ENCODE measurements at regions not wholly inside any gene's neighbourhood (a gene's known extent, or its start where the extent isn't known, plus 50 kb on each side); places are given as distances from the start of the nearest gene placed in this dataset.

DNA sequence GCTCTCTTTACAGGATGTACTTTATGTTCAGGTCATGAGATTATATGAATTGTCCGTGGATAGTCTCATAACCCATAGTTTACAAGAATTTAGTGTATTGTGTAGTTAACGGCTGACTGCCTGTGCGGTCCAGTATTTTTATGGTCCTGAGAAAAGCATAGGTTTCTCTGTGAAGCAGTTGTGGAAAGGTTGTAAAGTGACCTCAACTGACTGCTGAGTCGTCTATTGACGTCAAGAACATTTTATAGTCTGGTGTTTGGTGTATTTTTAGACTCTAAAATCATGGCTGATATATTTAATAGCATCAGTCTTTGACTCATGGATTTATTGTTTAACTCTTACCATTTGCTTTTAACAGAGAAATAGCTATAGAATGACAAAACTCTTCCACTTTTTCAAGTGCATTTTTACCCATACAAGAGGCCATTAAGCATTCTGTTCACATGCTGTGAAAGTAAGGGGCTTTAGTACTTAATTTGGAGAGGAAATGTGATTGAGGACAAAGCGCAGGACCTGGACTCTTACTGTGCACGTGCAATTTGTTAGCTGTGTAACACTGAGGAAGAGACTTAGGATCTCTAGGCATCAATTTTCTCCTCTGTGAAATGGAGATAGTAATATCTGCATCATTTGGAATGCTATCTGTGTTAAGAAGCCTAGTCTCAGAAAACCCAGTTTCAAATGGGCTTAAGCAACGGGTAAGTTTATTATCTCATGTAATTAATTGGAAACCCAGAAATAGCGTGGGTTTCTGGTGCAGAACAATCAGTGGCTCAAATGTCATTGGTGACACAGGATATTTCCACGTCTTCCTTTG lies 240.8 kb downstream of the NFKBIZ start (continued):
- no peak for TF ChIP-seq MAX (IDR thresholded peaks at IDR 0.05; ENCODE audit: low read depth)
- peak; percentile 42; the same call in 1 of the 2 replicates for TF ChIP-seq PBX3 (IDR thresholded peaks at IDR 0.05)
- TF ChIP-seq USF2 (IDR thresholded peaks at IDR 0.05; ENCODE audit: borderline replicate concordance, low read depth, low read length): no peak
- TF ChIP-seq FOXJ3 (CRISPR knock-in tag; IDR thresholded peaks at IDR 0.05): no peak
- TF ChIP-seq NFIC (IDR thresholded peaks at IDR 0.05; ENCODE audit: borderline replicate concordance): no peak; the same call in 1 of the 2 replicates
- peak; percentile 59 for TF ChIP-seq TCF12 (IDR thresholded peaks at IDR 0.05)
- TF ChIP-seq MXI1 (IDR thresholded peaks at IDR 0.05; ENCODE audit: low read depth, low read length): no peak
- no peak for TF ChIP-seq EZH2phosphoT487 (IDR thresholded peaks at IDR 0.05; ENCODE audit: borderline replicate concordance, low read depth)
- TF ChIP-seq FOSL2 (IDR thresholded peaks at IDR 0.05; ENCODE audit: borderline replicate concordance, low read depth): peak; percentile 54

DNA sequence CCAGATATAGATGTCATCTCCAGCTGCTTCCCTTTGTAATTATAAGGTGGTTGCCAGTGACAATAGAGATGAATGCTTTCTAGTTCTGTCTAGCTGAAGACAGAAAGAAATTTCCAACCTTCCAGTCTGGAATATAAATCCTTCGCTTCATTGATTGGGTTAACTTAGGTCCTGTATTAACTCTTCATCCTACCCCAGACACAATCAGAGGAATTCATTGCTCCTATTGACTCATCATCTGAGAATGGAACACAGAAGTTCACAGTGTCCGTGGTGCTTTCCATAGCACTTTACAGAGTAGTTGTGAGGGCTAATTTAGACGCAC lies 241.4 kb downstream of the NFKBIZ start:
- Histone ChIP-seq H3K9me3 (no peaks in the 10 kb centered on the region), H4K20me1 (ENCODE audit: insufficient read depth) (no peaks in the 10 kb centered on the region), H3K27ac (ENCODE audit: low read depth in 2 of 2, low read length in 1 of 2) (peak overlapping the region in 1 of 2 experiments; percentile 81; a peak in 3 of 4 replicates), H2AFZ (ENCODE audit: low read depth) (no peak overlapping the region), H3F3A (replicated peaks; ENCODE audit: insufficient read depth) (peaks cover 4% of the 10 kb centered on the region), H3K4me2 (0 out of 2 replicates have a peak overlapping the region, but pooled peaks have one; percentile 14), H3K36me3 (replicated peaks in 1 of 2; ENCODE audit: control insufficient read depth in 1 of 2, insufficient read depth in 2 of 2, low read length in 1 of 2) (no peaks in the 10 kb centered on the region), H3K4me1 (ENCODE audit: control insufficient read depth in 1 of 2, insufficient read depth in 2 of 2, low read depth in 1 of 2, low read length in 1 of 2) (peaks cover 0 to 23% of the 10 kb centered on the region in 2 experiments), H3K27me3 (ENCODE audit: insufficient read depth) (no peaks in the 10 kb centered on the region), H3K9me2 (no peaks in the 10 kb centered on the region), H3K4me3 (ENCODE audit: low read depth in 2 of 2, low read length in 1 of 2) (no peak overlapping the region), H3K79me2 (ENCODE audit: insufficient read depth) (no peaks in the 10 kb centered on the region), H3K9ac (peak overlapping the region; percentile 36; the same call in 1 of the 2 replicates)
- WGBS (ENCODE audit: low lambda C conversion rate): 52% methylated on average over 3 of the region's 3 CpGs
- ChIA-PET CTCF (interaction anchor here (0.7 kb wide), 1 partner anchor 11 kb away, joined by 3 read pairs; no protein-coding TSS in a partner anchor), POLR2A (no interaction called here)
- no peak for DNase-seq
- TF ChIP-seq CHD2 (IDR thresholded peaks at IDR 0.05; ENCODE audit: low read length, partially characterized antibody) (no peak), RAD21 (IDR thresholded peaks at IDR 0.05; ENCODE audit: low read length) (no peak), TEAD4 (IDR thresholded peaks at IDR 0.05; ENCODE audit: borderline replicate concordance, insufficient read depth) (no peak), POLR2AphosphoS5 (IDR thresholded peaks at IDR 0.05; ENCODE audit: low read depth, low read length) (no peak), ZBTB33 (IDR thresholded peaks at IDR 0.05; ENCODE audit: borderline replicate concordance, low read depth) (no peak), RFX5 (IDR thresholded peaks at IDR 0.05; ENCODE audit: low read length) (no peak), ELF1 (IDR thresholded peaks at IDR 0.05) (no peak), CTCF (IDR thresholded peaks at IDR 0.05) (no peak), TCF12 (IDR thresholded peaks at IDR 0.05) (no peak), NRF1 (IDR thresholded peaks at IDR 0.05; ENCODE audit: low read depth, low read length) (no peak), NFIC (IDR thresholded peaks at IDR 0.05; ENCODE audit: borderline replicate concordance) (no peak), RCOR1 (IDR thresholded peaks at IDR 0.05; ENCODE audit: low read length) (no peak), FOSL2 (IDR thresholded peaks at IDR 0.05; ENCODE audit: borderline replicate concordance, low read depth) (peak; percentile 19; the same call in 1 of the 2 replicates), JUND (IDR thresholded peaks at IDR 0.05) (0 out of 2 replicates have a peak, but pooled peaks have one; percentile 5), MAX (IDR thresholded peaks at IDR 0.05; ENCODE audit: low read depth) (no peak), FOXM1 (IDR thresholded peaks at IDR 0.05; ENCODE audit: low read depth) (no peak), EZH2phosphoT487 (IDR thresholded peaks at IDR 0.05; ENCODE audit: borderline replicate concordance, low read depth) (no peak), PBX3 (IDR thresholded peaks at IDR 0.05) (0 out of 2 replicates have a peak, but pooled peaks have one; percentile 7), USF2 (IDR thresholded peaks at IDR 0.05; ENCODE audit: borderline replicate concordance, low read depth, low read length) (no peak)
